Islet of Langerhans (tissue), 1 donor: ENCODE measurements at regions not wholly inside any gene's neighbourhood (a gene's known extent, or its start where the extent isn't known, plus 50 kb on each side); places are given as distances from the start of the nearest gene placed in this dataset.

ENCODE experiments used
- FAIRE-seq: peaks from one replicate; lab custom pipeline; 2011; peaks lifted over from hg19 to GRCh38; lab: Jason Lieb, UNC

DNA sequence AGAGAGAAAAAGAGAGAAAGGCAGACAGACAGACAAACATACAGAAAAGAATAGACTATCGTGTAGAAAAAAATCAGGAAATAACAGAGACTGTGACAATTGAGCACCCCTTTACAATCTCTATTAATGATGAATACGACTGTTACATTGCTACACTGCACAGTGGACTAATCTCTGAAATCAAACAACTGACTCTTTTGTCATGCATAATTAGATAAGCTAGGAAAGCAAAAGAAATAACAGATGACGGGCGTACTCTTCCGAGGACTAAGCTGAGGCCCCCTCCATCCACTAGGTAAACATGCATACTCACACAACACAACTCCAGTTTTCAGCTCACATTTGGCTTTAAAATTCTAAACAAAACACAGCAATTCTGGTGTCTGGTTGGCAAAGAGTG is 267.0 kb downstream of the NOL4 start:
- no peak for FAIRE-seq

DNA sequence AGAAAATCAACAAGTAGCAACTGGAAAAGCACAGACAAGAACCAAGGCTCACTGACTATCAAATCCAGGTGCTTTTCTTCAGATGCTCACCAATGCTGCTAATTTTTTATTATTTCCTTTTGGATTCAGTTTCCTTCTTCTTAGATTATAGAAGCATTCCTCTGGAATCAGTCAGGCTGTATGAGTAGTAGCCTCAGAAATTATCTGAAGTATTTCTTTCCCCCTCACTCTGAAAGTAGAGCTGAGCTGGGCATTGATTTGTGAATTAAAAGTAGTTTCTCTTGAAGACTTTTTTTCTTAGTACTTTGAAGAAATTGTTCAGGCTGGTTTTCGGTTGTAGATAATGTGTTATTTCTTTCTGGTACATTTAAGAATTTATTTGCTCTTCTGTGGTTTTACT is 273.7 kb downstream of the NOL4 start:
- no peak for FAIRE-seq

DNA sequence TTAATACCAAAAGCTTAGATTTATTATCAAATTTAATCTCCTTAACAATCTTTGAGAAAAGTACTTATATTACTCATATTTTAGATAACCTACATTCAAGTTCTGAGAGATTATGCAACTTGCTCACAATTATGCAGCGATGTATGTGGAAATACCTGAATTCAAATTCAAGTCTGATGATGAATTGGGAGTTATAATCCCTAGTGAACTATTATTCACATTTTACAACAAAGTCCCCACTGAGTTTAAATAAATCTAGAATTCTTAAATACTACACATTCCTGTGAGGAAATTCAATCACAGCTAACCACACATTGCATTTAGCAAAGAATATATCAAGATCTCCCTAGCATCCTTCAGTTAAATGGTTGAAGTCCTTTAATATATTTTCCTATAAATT is 278.4 kb downstream of the NOL4 start:
- peak; percentile 68 for FAIRE-seq

DNA sequence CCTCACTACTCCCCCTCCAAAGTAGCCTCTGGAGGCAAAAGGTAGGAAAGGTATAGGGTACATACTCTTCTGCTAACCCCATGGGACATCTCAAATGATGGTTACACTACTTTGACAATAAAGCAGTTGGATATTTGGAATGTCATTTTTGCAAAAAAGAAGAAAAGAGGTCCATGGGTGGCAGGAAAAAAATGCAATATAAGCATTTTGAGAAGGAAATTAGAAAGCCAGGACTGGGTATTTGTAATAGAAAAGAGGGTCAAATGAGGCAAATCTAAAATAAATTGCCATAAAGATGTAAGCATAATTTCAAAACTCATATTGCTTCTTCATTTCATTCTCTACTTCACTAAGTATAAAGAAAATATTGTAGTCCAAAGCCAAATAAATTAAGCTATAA is 280.2 kb downstream of the NOL4 start:
- no peak for FAIRE-seq

DNA sequence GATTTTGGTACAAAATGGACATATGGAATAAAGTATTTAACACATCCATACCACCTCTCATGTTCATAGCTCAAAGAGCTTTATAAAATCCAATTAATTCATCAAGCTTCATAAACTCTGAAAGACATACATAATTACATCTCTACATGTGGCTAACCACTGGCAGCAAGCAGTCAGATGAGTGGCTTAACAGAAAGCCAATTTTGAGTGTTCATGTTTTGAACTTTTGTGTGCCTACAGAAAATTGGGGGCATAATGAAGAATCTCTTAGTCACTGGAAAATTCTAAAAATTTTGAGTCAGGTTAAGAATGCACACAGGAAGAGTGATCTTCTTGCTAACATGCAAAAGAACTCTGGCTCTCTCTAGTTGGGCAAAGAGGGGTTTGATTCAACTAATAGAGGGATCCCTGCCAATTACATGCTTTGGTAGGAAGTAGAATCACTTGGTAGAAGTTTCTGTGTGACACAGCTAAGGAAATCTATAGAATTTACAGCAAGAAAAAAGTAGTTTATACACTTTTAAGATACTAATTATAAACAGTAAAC is 287.4 kb downstream of the NOL4 start:
- no peak for FAIRE-seq

DNA sequence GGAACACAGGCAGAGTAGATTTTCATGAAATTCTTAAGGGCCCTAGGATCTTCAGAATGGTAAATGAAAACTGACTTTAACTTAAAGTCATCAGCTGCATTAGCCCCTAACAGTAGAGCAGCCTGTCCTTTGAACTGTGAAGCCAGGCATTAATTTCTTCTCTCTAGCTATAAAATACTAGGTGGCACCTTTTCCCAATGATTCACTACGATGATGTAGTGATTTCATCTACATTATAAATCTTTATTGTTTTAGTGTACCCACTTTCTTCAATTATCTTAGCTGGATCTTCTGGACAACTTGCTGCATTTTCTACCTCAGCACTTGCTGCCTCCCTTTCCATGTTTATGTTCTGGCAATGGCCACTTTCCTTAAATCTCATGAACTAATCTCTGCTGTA is 290.5 kb downstream of the NOL4 start:
- FAIRE-seq = no peak

DNA sequence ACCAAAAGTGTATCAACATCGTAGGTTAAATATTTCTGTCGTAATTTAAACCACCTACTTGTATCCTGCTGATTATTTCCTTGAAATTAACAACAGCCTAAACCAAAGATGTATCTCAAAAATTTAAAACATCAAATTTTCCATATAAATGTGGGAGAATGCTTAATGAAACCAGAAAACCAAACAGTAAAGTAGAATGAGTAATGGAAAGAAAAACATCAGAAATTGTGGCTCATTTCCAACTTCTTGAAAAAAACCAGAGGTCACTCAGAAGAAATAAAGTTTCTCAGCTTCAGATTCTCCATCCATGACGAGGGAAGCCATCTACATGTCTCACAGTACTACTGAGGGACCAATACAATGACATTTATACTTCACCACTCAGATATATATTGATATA is 296.5 kb downstream of the NOL4 start:
- FAIRE-seq = peak; percentile 84

DNA sequence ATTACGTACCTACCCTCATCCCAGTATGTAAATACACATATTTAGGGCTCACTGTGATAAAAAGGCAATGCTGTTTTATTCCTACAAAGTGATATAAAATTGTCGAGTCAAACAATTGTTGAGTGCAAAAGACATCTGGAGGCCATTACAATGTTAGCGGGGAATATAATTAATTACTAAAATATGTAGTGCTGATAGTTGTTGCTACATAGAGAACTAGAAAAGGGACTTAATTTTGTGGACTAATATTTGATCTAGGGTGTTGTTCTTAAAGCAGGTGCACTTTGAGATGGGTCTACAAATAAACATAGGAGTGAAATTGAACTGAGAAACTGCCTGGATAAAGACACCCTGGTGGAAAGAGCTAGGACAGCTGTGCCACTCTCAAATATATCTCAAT is 300.1 kb downstream of the NOL4 start:
- FAIRE-seq = no peak

DNA sequence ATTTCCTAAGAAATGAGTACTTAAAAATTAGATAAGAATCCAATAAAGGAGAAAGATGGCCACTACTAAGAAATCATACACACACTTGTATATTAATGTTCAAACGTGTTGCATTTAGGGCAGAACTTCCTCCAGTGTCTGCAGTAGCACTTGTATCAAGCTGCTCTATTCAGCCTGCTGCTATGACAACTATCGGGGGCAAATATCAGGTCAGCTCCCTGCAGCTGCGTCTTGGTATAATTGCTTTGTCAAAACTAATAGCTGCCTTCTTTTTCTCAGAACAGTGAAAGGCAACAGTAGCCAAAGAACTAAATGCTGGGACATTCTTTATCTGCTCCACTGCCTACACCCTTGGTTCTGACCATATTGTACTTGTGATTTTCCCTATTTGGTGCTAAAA is 300.7 kb downstream of the NOL4 start:
- peak; percentile 9 for FAIRE-seq

DNA sequence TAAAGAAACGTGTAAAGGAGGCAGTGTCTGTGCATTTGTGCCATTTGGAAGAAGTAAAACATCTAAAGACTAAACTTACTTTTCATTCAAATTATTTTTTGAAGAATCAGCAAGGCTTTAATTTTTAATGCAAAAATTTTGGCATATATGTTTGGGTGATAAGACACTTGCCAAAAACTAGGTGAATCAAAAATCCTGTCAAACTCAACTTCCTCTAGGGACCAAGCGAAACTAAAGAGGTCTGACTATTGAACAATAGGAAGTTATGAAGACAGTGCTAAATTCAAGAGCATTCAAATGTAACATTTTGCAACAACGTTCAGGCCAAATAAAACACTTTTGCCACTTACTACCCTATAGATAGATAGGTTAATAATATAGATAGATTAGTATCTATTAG is 306.1 kb downstream of the NOL4 start:
- FAIRE-seq = no peak

DNA sequence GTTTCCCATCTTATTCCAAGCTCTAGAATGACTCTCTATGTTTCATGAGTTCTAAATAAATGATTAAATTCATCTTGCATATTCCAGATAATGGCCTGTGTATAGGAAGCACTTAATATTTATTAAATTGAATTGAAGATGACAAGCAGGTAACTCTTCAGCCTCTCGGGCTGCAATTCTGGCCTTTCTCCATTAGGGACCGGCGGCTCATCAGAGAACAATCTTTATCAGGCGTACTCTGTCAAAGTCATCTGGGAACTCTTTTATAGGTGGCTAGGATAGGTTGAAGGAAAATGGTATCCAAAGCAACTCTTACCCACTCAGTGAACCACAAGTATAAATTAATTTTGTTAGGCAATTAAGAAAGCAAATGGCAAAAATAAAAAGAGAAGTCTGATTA is 308.5 kb downstream of the NOL4 start:
- FAIRE-seq = no peak

DNA sequence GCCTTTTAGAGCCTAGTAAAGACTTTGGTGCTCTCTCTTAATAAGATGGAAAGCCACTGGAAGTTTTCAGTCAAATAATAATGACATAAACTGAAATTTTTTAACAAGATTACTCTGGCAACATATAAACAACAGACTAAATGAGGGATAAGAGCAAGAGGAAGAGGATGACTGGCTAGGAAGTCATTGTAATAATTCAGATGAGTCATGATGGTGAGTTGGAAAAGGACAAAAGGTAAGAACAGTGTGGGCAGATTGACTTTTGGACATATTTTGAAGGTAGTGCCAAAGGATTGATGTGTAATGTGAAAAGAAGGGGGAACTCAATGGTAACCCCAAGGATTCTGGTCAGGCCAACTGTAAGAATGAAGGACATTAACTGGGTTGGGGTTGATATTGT is 310.3 kb downstream of the NOL4 start:
- no peak for FAIRE-seq

DNA sequence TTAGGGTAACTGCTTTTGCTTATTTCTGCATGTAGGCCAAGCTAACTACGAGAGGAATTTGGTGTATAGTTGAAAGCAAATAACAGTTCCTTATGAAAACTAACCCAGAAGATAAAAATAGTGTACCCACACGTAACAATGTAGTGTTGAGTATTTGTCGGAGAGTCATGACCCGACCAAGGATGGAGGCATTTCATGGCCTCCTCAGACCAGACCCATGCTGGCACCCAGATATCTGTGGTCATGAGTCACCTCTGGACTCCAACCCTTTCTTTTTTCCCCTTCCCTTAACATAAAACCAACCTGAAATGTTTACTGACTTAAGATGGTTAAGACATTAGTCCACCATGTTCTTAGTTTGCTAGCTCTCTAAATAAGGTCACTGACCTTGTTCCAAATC is 318.7 kb downstream of the NOL4 start:
- no peak for FAIRE-seq

DNA sequence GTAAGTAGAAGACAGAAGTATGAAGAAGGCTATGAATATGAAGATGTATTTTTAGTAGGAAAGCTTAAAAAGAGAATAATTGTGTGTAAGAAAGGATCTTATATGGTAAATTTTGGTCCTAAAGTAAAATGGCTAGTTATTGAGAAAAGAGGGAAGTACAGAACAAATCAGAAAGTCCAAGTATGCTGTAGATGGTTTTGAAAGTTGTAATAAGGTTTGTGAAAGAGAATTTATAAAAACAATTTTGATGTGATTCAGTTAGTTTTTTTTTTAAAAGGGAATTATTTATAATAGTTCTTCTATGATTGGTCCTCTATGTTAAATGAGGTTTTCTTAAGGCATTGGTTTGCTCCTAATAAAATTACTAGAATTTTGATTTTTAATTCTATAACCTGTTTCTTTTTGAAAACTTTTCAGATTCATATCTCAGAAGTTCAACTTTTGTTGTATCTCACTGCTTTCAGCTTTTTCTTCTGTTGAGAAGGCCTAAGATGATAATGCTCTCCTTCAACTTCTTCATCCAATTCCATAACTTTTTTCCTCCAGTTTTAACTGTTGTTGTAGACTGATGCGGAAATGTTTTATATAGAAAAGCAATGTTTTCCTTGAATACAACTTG is 322.7 kb downstream of the NOL4 start:
- no peak for FAIRE-seq

DNA sequence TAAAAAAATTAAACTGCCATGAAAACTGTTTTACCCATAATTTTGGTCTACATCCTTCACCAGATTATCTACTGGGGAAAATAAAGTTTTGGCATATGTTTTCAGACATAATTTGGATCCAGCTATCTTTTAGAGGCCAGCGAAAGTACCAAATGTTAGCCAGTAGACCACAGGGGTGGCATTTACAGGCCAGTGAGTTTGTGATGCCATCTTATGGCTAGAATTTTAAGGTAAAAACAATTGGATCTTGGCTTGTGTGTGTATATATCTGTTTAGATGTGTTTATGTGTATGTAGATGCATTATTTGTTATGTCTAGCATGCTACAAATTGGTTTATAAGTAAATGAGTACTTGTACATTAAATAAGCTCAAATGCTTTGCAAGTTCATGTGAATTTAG is 322.6 kb downstream of the ASXL3 start:
- FAIRE-seq = peak; percentile 61

DNA sequence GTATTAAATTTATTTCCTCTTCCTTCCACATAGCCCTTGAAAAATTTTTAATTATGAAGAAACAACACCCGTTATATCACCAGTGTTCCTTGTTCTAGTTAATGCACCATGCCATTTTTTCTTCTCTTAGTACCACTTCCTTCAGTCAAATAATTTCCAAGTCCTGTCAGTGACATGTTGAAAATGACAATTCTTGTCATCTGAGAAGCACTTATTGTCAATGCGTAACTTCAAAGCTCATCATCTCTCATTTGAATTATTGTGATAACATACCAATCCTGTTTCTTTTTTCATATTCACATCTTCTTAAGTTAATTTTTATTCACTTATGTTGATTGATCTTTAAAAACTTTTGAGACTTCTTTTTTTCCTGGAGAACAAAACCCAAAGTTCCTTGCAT is 320.4 kb downstream of the ASXL3 start:
- no peak for FAIRE-seq

DNA sequence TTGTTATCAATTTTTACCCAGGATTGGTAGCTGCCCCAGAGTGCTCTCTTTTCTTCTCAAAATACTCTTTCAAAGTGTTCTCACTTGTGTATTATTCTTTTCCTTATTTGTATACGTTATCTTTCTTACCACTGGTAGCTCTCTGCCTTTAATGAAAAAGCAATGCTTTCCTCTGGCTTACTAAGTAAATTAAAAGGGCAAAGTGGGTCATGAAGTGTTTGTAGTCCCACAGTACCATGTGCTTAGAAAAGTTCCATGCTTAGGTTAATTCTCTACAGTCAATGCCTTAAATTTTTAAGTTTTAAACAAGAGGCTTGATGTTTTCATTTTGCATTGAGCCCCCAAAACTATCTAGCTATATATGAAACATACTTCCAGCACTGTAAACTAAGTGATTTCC is 300.2 kb downstream of the ASXL3 start:
- FAIRE-seq = no peak

DNA sequence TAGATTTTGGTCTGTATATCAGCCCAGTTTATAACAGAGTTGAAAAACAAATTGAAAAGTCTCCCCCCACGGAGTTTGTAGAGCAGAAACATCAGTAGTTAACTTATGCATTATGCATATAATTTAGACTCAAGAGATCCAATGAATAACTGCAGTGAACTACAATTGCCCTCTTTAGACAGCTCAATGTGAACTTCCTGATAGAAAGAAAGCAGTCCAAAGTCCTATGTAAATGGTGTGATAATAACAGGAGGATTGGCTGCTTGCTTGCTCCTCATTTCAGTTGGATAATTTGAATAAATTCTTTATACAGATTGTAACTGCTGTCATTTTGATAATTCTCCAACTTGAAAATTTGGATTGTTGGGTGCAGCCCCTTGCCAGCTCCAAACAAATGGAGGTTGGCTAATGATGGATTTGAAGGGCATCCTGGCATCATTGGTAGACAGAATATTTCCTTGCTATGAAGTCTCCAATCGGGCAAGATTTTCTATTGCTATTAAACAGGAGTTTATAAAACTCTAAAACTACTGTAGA is 297.1 kb downstream of the ASXL3 start:
- no peak for FAIRE-seq

DNA sequence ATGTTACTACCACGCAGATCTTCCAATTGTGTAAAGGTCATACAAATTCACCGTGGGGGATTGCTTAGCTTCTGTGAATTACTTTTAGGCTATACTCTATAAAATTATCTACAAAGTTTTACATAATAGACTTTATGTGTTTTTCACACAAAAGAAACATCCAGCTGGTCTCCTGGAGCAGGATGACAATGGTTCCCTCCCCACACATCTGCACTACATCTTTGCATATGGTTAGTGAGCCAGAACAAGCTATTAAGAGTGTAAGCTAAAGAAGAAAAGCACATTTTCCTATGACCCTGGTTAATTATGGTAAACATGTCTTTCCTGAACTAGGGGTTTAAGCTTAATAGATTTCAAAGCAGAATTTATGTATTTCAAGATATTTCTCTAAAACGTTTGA is 295.1 kb downstream of the ASXL3 start:
- no peak for FAIRE-seq

DNA sequence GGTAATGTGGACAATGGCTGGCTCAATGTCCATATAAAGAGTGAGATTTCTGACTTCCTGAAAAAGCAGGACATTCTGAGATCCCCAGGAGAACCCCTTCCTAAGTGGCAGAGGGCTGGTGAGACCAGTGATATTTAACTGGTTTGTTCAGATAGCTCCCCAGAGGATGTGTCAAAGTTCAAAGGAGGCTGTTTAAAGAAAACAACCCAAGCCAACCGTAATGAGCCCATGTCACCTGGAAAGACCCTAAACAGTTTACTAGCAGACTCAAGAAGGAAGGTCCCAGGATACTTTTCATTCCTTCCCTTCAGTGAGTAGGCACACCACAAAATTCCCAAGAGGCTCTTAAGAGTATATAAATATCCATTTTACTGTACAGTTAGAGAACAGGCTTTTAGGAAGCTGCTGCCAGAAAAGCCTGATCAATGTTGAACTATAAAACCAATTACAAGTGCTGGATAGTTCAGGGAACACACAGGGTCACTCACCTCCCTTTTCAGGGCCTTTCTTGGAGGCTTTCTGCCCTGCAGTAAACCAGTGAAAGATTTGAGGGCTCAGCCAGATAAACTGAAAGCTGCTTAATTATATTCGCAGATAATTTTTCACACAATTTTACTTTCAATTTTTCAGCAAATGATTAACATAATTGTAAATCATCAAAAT is 293.5 kb downstream of the ASXL3 start:
- no peak for FAIRE-seq

DNA sequence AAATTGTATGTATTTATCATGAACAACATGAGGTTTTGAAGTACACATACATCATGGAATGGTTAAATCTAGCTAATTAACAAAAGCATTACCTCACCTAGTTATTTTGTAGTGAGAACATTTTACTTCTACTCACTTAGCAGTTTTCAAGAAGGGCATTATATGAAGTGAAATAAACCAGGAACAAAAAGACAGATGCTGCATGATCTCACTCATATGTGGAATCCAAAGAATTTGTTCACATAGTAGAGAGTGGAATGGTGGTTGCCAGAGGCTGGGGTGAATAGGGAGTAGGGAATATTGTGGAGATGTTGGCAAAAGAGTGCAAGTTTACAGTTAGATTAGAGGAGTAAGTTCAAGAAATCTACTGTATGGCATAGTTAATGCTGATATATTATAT is 292.0 kb downstream of the ASXL3 start:
- FAIRE-seq = peak; percentile 93

DNA sequence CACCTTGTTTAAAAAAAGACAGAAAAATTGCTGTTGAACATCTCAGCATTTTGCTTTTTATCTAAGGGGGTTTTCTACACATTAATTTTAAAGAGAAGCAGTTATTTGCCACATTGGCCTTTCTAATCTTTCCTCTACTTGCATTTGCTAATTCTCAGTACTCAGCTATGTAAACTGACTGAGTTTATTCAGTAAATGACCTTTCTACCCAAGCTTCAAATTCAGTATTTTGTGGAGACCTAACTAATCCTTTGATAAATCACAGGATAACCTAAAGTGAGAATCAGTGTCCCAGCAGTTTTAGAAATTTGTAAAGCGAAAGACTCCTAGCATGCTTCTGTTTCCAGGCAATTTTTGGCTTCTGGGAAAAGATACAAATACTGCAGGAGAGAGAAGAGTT is 288.4 kb downstream of the ASXL3 start:
- peak; percentile 98 for FAIRE-seq

DNA sequence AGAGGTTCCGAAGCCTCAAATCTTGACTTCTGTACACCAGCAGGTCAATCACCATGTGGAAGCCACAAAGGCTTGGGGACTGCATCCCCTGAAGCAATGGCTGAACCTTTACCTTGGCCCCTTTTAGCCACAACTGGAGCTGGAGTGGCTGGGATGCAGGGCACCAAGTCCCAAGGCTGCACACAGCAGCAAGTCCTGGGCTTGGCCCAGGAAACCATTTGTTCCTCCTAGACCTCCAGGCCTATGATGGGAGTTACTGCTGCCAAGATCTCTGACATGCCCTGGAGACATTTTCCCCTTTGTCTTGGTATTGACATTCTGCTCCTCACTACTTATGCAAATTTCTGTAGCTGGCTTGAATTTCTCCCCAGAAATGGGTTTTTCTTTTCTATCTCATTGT is 285.9 kb downstream of the ASXL3 start:
- FAIRE-seq = no peak

DNA sequence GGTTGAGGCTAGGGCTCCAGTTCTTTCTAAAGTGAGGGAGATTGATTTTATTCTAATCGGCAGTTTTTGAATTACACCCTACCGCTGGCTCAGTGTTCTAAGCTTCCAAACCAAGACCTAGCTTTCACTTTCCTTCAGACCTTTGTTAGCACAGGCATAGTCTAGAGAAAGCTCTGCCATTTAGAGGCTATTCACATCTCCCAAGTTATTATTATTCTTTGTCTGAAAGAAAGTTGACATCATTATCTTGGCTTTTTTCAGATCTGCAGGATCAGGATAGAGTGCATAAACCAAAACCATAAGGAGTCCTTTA is 276.8 kb downstream of the ASXL3 start:
- no peak for FAIRE-seq
